Tibial artery (tissue), 4 donors: ENCODE measurements at regions not wholly inside any gene's neighbourhood (a gene's known extent, or its start where the extent isn't known, plus 50 kb on each side); places are given as distances from the start of the nearest gene placed in this dataset.

Source experiments
- DNase-seq, 2 donors: peaks; one replicate each; pipeline ENCODE4 v3.0.0-alpha.2; 2019
- H3K27ac ChIP-seq, 2 donors: fragments of 200-600 bp; sonication (generic) in 1 of 2; 1 replicate in 1 of 2; 2 replicates in 1 of 2; pipeline ENCODE4 v1.5.1; 2018 to 2019; ENCODE audit warnings: mild to moderate bottlenecking in 1 of 2
- H3K27me3 ChIP-seq, 2 donors: fragments of 200-600 bp; sonication (generic) in 1 of 2; one replicate each; pipeline versions ENCODE4 v1.5.1 to v1.6.0; 2016 to 2019
- H3K36me3 ChIP-seq, 3 donors: fragments of 200-600 bp; sonication (generic) in 2 of 3; one replicate each; pipeline ENCODE4 v1.5.1; 2016 to 2019; ENCODE audit warnings: mild to moderate bottlenecking in 2 of 3
- H3K4me1 ChIP-seq, 4 donors: fragments of 200-600 bp; sonication (generic) in 2 of 4; 1 replicate in 3 of 4; 2 replicates in 1 of 4; pipeline ENCODE4 v1.5.1; 2016 to 2019
- H3K4me3 ChIP-seq, 2 donors: fragments of 200-600 bp; sonication (generic) in 1 of 2; 1 replicate in 1 of 2; 2 replicates in 1 of 2; pipeline ENCODE4 v1.5.1; 2018 to 2019; ENCODE audit warnings: mild to moderate bottlenecking in 2 of 2
- H3K9me3 ChIP-seq, 3 donors: fragments of 200-600 bp; sonication (generic) in 1 of 3; one replicate each; pipeline ENCODE4 v1.5.1; 2016 to 2019
- CTCF ChIP-seq, 2 experiments: fragments of 200-600 bp in 1 of 2; fragments of 450-650 bp in 1 of 2; IDR thresholded peaks; one replicate each; pipeline ENCODE4 v1.5.1; 2017 to 2019; ENCODE audit warnings: antibody characterized with exemption in 2 of 2, mild to moderate bottlenecking in 1 of 2, moderate library complexity in 1 of 2
- intact Hi-C: fragments of 100-400 bp; cut with DNase I; formaldehyde crosslinking; loops from one replicate; pipeline ENCODE4 v1.15.0; 2023; ENCODE audit warnings: low total_unique reads

GRCh38 chr5:110343616-110344015, 382.9 kb downstream of the TMEM232 start:
- Histone ChIP-seq H3K27me3 (no peaks in the 10 kb centered on the region), H3K36me3 (no peaks in the 10 kb centered on the region), H3K4me1 (peaks cover 0 to 59% (median 22%) of the 10 kb centered on the region in 4 donors), H3K27ac (no peak overlapping the region), H3K9me3 (no peaks in the 10 kb centered on the region), H3K4me3 (no peak overlapping the region)
- intact Hi-C loops: no loop called here
- DNase-seq: no peak
- no peak for TF ChIP-seq CTCF (IDR thresholded peaks at IDR 0.05)

- Histone ChIP-seq H3K27ac (no peak overlapping the region), H3K36me3 (no peaks in the 10 kb centered on the region), H3K27me3 (no peaks in the 10 kb centered on the region), H3K4me3 (no peak overlapping the region), H3K4me1 (peaks cover 0 to 49% (median 19%) of the 10 kb centered on the region in 4 donors), H3K9me3 (no peaks in the 10 kb centered on the region)
- intact Hi-C loops: no loop called here
- no peak for DNase-seq
- TF ChIP-seq CTCF (IDR thresholded peaks at IDR 0.05): no peak
Measured at GRCh38 chr5:110345623-110346022, 380.8 kb downstream of the TMEM232 start.

GRCh38 chr5:110346893-110347358, 379.5 kb downstream of the TMEM232 start:
- intact Hi-C loops: no loop called here
- TF ChIP-seq CTCF (IDR thresholded peaks at IDR 0.05): no peak
- H3K4me1 ChIP-seq: peaks cover 0 to 36% (median 10%) of the 10 kb centered on the region in 4 donors
- no peak for DNase-seq
- H3K36me3 ChIP-seq: no peaks in the 10 kb centered on the region
- H3K4me3 ChIP-seq: no peak overlapping the region
- H3K27me3 ChIP-seq: no peaks in the 10 kb centered on the region
- no peaks in the 10 kb centered on the region for H3K9me3 ChIP-seq
- no peak overlapping the region for H3K27ac ChIP-seq

GRCh38 chr5:110347781-110348180, 378.7 kb downstream of the TMEM232 start:
- no peak for DNase-seq
- H3K27me3 ChIP-seq: no peaks in the 10 kb centered on the region
- H3K27ac ChIP-seq: no peak overlapping the region
- intact Hi-C loops: no loop called here
- no peaks in the 10 kb centered on the region for H3K9me3 ChIP-seq
- no peaks in the 10 kb centered on the region for H3K36me3 ChIP-seq
- TF ChIP-seq CTCF (IDR thresholded peaks at IDR 0.05): no peak
- no peak overlapping the region for H3K4me3 ChIP-seq
- H3K4me1 ChIP-seq: peaks cover 0 to 27% (median 6%) of the 10 kb centered on the region in 4 donors

- H3K27ac ChIP-seq: no peak overlapping the region
- H3K4me3 ChIP-seq: no peak overlapping the region
- H3K36me3 ChIP-seq: no peaks in the 10 kb centered on the region
- no peaks in the 10 kb centered on the region for H3K27me3 ChIP-seq
- peaks cover 0 to 21% (median 4%) of the 10 kb centered on the region in 4 donors for H3K4me1 ChIP-seq
- intact Hi-C loops: no loop called here
- DNase-seq: no peak
- TF ChIP-seq CTCF (IDR thresholded peaks at IDR 0.05): no peak
- no peaks in the 10 kb centered on the region for H3K9me3 ChIP-seq
Measured at GRCh38 chr5:110351430-110351829, 375.0 kb downstream of the TMEM232 start.

- H3K4me1 ChIP-seq: peaks cover 0 to 14% (median 2%) of the 10 kb centered on the region in 4 donors
- H3K4me3 ChIP-seq: no peak overlapping the region
- H3K9me3 ChIP-seq: no peaks in the 10 kb centered on the region
- intact Hi-C loops: no loop called here
- H3K36me3 ChIP-seq: no peaks in the 10 kb centered on the region
- no peaks in the 10 kb centered on the region for H3K27me3 ChIP-seq
- DNase-seq: no peak
- no peak overlapping the region for H3K27ac ChIP-seq
- TF ChIP-seq CTCF (IDR thresholded peaks at IDR 0.05): no peak
Measured at GRCh38 chr5:110354311-110354710, 372.2 kb downstream of the TMEM232 start.
